Activated CD4-positive, alpha-beta T cell treated with anti-CD3 and anti-CD28 coated beads for 48 hours (primary cell): ENCODE measurements at regions not wholly inside any gene's neighbourhood (a gene's known extent, or its start where the extent isn't known, plus 50 kb on each side); places are given as distances from the start of the nearest gene placed in this dataset.
"Not testable (repeated sequence)": the region's sequence is repeated elsewhere in the genome, so short reads cannot be mapped to it uniquely, and the experiment has no call there.

Source experiments
- DNase-seq: peaks from one replicate; pipeline ENCODE4 v3.0.0-alpha.2; 2020

DNA sequence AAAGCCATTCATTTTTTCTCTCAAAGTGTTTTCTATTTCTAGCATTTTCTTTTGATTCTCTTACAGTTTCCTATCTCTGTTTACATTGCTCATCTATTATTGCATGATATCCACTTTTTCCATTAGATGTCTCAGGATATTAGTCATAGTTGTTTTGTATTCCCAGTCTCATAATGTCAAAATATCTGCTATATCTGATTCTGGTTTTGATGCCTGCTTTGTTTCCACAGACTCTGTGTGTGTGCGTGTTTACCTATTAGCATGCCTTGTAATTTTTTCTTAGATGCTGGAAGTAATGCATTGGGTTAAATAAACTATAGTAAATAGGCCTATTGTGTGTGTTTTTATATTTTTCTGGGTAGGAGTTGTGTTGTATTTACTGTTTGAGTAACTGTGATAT is 1126.3 kb downstream of the SORCS1 start:
- no peak for DNase-seq

DNA sequence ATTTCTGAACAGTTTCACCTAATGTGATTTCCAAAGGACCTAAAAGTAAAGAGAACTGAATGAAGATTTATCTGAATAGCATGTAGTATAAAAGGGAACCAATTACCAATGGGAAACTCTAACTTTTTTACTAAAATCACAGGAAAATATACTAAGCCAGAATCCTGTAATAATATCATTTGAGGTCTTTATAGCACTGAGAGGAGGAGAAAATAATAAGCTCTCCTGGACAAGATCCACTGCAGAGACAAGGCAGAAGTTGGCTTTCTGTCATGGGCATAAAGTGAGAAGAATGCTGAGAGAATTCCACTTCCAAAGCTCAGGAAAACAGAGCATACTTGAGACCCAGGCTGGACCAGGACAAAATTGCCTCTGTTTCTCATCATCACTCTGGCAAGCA is 1131.4 kb downstream of the SORCS1 start:
- no peak for DNase-seq

DNA sequence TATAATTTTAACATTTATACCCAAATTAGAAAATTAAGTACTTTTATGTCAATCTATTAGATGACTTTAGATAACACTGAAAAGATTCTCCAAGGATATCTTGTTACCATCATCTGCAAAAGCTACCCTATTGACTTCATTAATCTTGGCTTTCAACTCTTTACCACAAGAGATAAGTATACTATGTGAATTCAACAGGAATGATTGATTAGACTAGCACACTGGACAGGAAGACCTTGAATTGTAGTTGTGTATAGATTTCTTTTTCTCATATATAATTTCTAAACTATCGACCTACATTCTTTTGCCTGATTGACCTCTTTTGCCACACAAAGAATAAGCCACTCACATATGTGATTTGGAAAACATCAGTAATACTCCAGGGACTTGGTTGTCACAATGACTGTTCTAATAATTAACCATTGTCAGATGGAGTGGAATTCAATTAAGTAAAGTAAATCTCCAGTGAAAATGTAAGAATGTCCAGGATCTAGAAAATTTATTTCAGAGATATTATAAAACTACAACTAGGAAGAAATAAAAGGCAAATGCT is 1132.0 kb downstream of the SORCS1 start:
- DNase-seq = no peak

DNA sequence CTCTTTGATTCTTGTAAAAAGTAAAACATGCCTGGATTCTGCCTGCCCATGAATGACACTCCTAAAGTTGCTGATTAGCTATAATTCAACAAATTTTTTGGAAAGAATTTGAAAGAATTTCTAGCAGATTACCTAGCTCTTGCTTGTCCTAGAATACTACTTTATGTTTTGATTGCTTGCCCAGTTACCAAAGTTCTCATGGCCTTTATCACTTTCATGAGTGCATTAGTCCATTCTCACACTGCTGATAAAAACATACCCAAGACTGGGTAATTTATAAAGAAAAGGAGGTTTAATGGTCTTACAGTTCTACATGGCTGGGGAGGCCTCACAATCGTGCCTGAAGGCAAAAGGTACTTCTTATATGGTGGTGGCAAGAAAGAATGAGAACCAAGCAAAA is 1137.3 kb downstream of the SORCS1 start:
- no peak for DNase-seq

DNA sequence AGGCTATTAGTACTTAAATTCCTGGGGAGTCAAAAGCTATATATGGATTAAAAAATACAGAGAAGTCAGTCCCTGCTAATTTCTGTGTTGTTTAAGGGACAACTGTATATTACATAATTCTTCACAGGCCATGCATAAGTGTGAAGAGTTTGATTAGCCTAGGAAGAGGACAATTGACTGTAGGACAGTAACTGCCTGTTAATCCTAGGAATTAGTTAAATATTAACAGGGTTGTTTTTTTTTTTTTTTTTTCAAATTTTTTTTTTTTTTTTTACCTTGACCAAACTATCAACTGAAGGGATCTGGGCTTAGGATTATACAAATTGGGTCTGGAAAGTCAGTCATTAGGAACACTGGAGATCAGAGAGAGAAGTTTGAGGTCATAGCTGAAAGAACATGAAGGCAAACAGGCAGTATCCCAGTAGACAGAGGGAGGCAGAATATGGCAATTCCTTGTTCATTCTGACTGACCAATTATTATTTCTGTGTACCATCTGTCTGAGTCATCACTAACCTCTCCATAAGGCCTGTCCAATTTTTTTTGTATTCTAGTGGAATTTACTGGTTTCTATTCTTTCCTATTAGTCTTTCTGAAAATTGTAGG is 1139.2 kb downstream of the SORCS1 start:
- DNase-seq = no peak

DNA sequence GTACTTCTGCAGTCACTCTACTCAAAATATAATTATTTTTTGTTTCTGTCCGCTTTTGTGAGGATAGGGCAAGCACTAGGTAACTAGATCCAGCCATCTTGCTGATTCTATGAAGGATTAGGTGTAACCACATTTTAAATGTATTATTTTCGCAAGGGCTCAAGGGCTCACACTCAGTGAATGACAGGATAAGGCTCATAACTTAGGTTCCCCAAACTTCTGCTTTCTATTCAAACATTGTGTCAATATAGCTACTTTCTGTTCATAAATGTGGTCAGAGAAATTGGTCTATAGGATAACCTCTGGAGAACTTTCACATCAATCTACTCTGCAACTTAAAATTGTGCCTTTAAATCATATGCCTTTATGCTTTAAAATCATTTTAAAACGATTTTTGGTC is 1141.2 kb downstream of the SORCS1 start:
- no peak for DNase-seq

GRCh38 chr10:106019559-106019958 is 1144.9 kb downstream of the SORCS1 start:
- DNase-seq = not testable (repeated sequence)

GRCh38 chr10:106015369-106016199 is 1148.9 kb downstream of the SORCS1 start:
- not testable (repeated sequence) for DNase-seq

DNA sequence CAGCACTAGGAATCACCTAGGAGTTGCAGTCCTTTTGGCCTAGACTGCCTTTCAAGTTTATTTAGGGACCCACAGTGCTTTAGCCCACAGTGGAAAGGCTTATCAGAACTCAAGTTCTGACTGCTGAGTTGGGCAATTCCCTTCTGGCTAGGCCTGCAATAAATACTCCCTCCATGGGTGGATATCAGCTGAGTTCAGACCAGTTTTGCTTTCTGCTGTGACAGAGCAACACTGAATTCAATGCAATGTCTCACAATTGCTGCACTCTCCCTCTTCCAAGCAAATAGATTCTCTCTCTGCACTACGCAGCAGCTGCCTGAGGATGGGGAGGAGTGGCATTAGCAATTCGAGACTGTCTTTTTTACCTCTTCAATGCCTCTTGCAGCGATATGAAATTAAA is 1153.3 kb downstream of the SORCS1 start:
- DNase-seq = no peak

GRCh38 chr10:106000721-106001120 is 1163.8 kb downstream of the SORCS1 start:
- no peak for DNase-seq

DNA sequence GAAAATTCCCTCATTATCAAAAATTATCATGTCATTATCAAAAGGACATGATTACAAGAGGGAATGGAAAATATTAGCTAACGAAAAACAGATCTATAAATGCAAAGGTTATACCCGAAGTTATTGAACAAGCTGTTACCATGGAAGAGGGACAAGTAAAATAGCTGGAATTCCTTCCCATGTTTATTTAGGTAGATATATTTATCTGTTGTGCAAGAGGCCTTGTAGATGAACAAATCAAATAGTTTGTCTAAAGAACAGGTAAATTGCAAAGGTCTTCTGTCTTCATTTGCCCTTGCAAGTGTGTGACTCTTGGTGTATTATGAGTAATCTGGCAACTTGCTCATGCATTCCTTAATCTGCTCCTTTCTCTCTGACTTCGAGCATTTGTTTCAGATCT is 1170.9 kb downstream of the SORCS1 start:
- DNase-seq = no peak

GRCh38 chr10:105992928-105993327 is 1171.6 kb downstream of the SORCS1 start:
- no peak for DNase-seq

- no peak for DNase-seq
Observed at GRCh38 chr10:105990529-105990928, 1174.0 kb downstream of the SORCS1 start.

- no peak for DNase-seq
Observed at GRCh38 chr10:105989995-105990394, 1174.5 kb downstream of the SORCS1 start.

- DNase-seq = no peak
Observed at GRCh38 chr10:105988848-105989247, 1175.7 kb downstream of the SORCS1 start.

GRCh38 chr10:105986912-105987635 is 1177.4 kb downstream of the SORCS1 start:
- DNase-seq = no peak

- no peak for DNase-seq
Observed at GRCh38 chr10:105986486-105986885, 1178.0 kb downstream of the SORCS1 start.

- no peak for DNase-seq
Observed at GRCh38 chr10:105982735-105983134, 1181.8 kb downstream of the SORCS1 start.

GRCh38 chr10:105981679-105982078 is 1182.8 kb downstream of the SORCS1 start:
- no peak for DNase-seq

GRCh38 chr10:105974803-105975456 is 1189.6 kb downstream of the SORCS1 start:
- DNase-seq = no peak

DNA sequence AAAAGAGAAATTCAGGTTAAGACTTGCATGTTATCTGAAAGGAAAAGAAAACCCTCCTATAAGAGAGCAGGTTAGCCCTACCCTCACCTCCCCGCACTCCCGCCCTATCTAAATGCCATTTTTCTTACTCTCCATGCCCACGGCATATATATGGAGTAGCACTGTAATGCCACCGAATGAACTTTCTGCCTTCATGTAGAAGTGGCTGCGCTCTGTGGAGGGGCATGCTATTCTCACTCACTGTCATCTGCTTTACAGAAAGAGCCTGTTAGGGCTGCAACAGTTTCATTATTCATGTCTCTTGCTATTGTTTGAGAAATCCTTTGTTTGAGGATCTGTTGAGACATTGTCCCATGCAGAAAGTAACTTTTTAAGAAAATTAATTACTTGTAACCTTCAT is 1190.6 kb downstream of the SORCS1 start:
- no peak for DNase-seq

GRCh38 chr10:105973360-105973759 is 1191.1 kb downstream of the SORCS1 start:
- DNase-seq = no peak

DNA sequence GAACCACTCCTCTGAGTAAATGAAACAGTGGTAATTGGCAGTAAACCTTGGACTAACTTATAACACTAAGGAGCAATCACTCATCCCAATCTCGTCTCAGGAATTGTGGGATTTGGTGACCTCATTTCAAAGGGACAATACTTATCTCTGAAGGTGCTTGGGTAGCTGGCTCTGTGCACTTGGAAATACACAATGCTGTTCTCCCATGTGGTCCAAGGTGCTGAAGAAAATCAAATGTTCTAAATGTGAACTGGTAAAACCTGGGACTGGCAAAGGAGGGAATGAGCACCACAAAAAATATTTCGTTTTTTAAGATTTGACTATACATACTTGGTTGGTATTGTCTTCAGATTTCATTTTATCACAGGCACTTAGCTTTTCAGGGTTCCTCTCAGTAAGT is 1193.0 kb downstream of the SORCS1 start:
- DNase-seq = no peak
